ENCODE measurements at regions not wholly inside any gene's neighbourhood (a gene's known extent, or its start where the extent isn't known, plus 50 kb on each side); places are given as distances from the start of the nearest gene placed in this dataset.

GRCh38 chr12:13559318-13559978 is 362.9 kb downstream of the EMP1 start:
- Histone ChIP-seq H3K4me2 (ENCODE audit: low read length) (no peak overlapping the region), H4K20me1 (ENCODE audit: control insufficient read depth, insufficient read depth, low read depth, low read length) (no peaks in the 10 kb centered on the region), H3K9me3 (ENCODE audit: control insufficient read depth, insufficient read depth, low read length) (peaks cover 8% of the 10 kb centered on the region; the same call in 1 of the 2 replicates), H3K79me2 (ENCODE audit: control insufficient read depth, low read length) (no peaks in the 10 kb centered on the region), H3K36me3 (ENCODE audit: control insufficient read depth, low read length) (no peaks in the 10 kb centered on the region), H3K9me2 (replicated peaks; ENCODE audit: control insufficient read depth, low read length) (no peaks in the 10 kb centered on the region), H3K4me1 (ENCODE audit: control insufficient read depth, low read length) (no peaks in the 10 kb centered on the region), H3K27ac (ENCODE audit: low read depth, low read length) (no peak overlapping the region), H3F3A (ENCODE audit: control insufficient read depth, insufficient read depth) (no peaks in the 10 kb centered on the region), H3K4me3 (ENCODE audit: low read length) (no peak overlapping the region), H3K27me3 (ENCODE audit: control insufficient read depth, low read length) (no peaks in the 10 kb centered on the region)
- TF ChIP-seq CTCF (IDR thresholded peaks at IDR 0.05; ENCODE audit: low read depth, low read length, poor library complexity, severe bottlenecking) (no peak), EZH2phosphoT487 (IDR thresholded peaks at IDR 0.05; ENCODE audit: borderline replicate concordance, low read length) (no peak)

- Histone ChIP-seq H3K4me2 (ENCODE audit: low read length) (no peak overlapping the region), H4K20me1 (ENCODE audit: control insufficient read depth, insufficient read depth, low read depth, low read length) (no peaks in the 10 kb centered on the region), H3K4me3 (ENCODE audit: low read length) (no peak overlapping the region), H3K27ac (ENCODE audit: low read depth, low read length) (no peak overlapping the region), H3K36me3 (ENCODE audit: control insufficient read depth, low read length) (no peaks in the 10 kb centered on the region), H3K79me2 (ENCODE audit: control insufficient read depth, low read length) (no peaks in the 10 kb centered on the region), H3K4me1 (ENCODE audit: control insufficient read depth, low read length) (no peaks in the 10 kb centered on the region), H3K27me3 (ENCODE audit: control insufficient read depth, low read length) (no peaks in the 10 kb centered on the region), H3K9me2 (replicated peaks; ENCODE audit: control insufficient read depth, low read length) (no peaks in the 10 kb centered on the region), H3F3A (ENCODE audit: control insufficient read depth, insufficient read depth) (no peaks in the 10 kb centered on the region), H3K9me3 (ENCODE audit: control insufficient read depth, insufficient read depth, low read length) (no peaks in the 10 kb centered on the region)
- TF ChIP-seq EZH2phosphoT487 (IDR thresholded peaks at IDR 0.05; ENCODE audit: borderline replicate concordance, low read length): no peak
- TF ChIP-seq CTCF (IDR thresholded peaks at IDR 0.05; ENCODE audit: low read depth, low read length, poor library complexity, severe bottlenecking): no peak
Observed at GRCh38 chr12:13552830-13553229, 356.3 kb downstream of the EMP1 start.

GRCh38 chr12:13547283-13547682 is 350.8 kb downstream of the EMP1 start:
- H3K79me2 ChIP-seq (ENCODE audit: control insufficient read depth, low read length): no peaks in the 10 kb centered on the region
- H3K9me2 ChIP-seq (replicated peaks; ENCODE audit: control insufficient read depth, low read length): no peaks in the 10 kb centered on the region
- no peaks in the 10 kb centered on the region for H3F3A ChIP-seq (ENCODE audit: control insufficient read depth, insufficient read depth)
- peaks cover 4% of the 10 kb centered on the region for H3K27me3 ChIP-seq (ENCODE audit: control insufficient read depth, low read length)
- no peaks in the 10 kb centered on the region for H4K20me1 ChIP-seq (ENCODE audit: control insufficient read depth, insufficient read depth, low read depth, low read length)
- TF ChIP-seq EZH2phosphoT487 (IDR thresholded peaks at IDR 0.05; ENCODE audit: borderline replicate concordance, low read length) (no peak), CTCF (IDR thresholded peaks at IDR 0.05; ENCODE audit: low read depth, low read length, poor library complexity, severe bottlenecking) (no peak)
- H3K36me3 ChIP-seq (ENCODE audit: control insufficient read depth, low read length): no peaks in the 10 kb centered on the region
- H3K9me3 ChIP-seq (ENCODE audit: control insufficient read depth, insufficient read depth, low read length): no peaks in the 10 kb centered on the region
- no peak overlapping the region for H3K4me2 ChIP-seq (ENCODE audit: low read length)
- no peak overlapping the region for H3K27ac ChIP-seq (ENCODE audit: low read depth, low read length)
- no peaks in the 10 kb centered on the region for H3K4me1 ChIP-seq (ENCODE audit: control insufficient read depth, low read length)
- no peak overlapping the region for H3K4me3 ChIP-seq (ENCODE audit: low read length)
